ENCODE measurements at regions not wholly inside any gene's neighbourhood (a gene's known extent, or its start where the extent isn't known, plus 50 kb on each side); places are given as distances from the start of the nearest gene placed in this dataset.

- H3K9me3 ChIP-seq (ENCODE audit: control insufficient read depth, insufficient read depth, low read length), result no peaks in the 10 kb centered on the region
- no peaks in the 10 kb centered on the region for H3K36me3 ChIP-seq (ENCODE audit: insufficient read depth, low read length)
- 0 out of 2 replicates have a peak, but pooled peaks cover 3% of the 10 kb centered on the region for H3K4me1 ChIP-seq (ENCODE audit: insufficient read depth, low read length)
- H3K9ac ChIP-seq (ENCODE audit: low read depth, low read length), result no peak overlapping the region
Observed at GRCh38 chr2:18663861-18664260, 74.5 kb upstream of the NT5C1B start.

GRCh38 chr2:18662689-18663088, 73.3 kb upstream of the NT5C1B start:
- no peak overlapping the region for H3K9ac ChIP-seq (ENCODE audit: low read depth, low read length)
- H3K36me3 ChIP-seq (ENCODE audit: insufficient read depth, low read length), result no peaks in the 10 kb centered on the region
- H3K4me1 ChIP-seq (ENCODE audit: insufficient read depth, low read length), result 0 out of 2 replicates have a peak, but pooled peaks cover 3% of the 10 kb centered on the region
- no peaks in the 10 kb centered on the region for H3K9me3 ChIP-seq (ENCODE audit: control insufficient read depth, insufficient read depth, low read length)

- Histone ChIP-seq H3K36me3 (ENCODE audit: insufficient read depth, low read length) (no peaks in the 10 kb centered on the region), H3K9me3 (ENCODE audit: control insufficient read depth, insufficient read depth, low read length) (no peaks in the 10 kb centered on the region), H3K9ac (ENCODE audit: low read depth, low read length) (no peak overlapping the region), H3K4me1 (ENCODE audit: insufficient read depth, low read length) (0 out of 2 replicates have a peak, but pooled peaks cover 3% of the 10 kb centered on the region)
Observed at GRCh38 chr2:18659915-18660314, 70.5 kb upstream of the NT5C1B start.

GRCh38 chr2:18656048-18656447, 66.7 kb upstream of the NT5C1B start:
- no peaks in the 10 kb centered on the region for H3K36me3 ChIP-seq (ENCODE audit: insufficient read depth, low read length)
- H3K9me3 ChIP-seq (ENCODE audit: control insufficient read depth, insufficient read depth, low read length), result no peaks in the 10 kb centered on the region
- H3K9ac ChIP-seq (ENCODE audit: low read depth, low read length), result no peak overlapping the region
- H3K4me1 ChIP-seq (ENCODE audit: insufficient read depth, low read length), result no peaks in the 10 kb centered on the region

GRCh38 chr2:18651842-18652774, 62.7 kb upstream of the NT5C1B start:
- H3K4me1 ChIP-seq (ENCODE audit: insufficient read depth, low read length), result no peaks in the 10 kb centered on the region
- H3K9me3 ChIP-seq (ENCODE audit: control insufficient read depth, insufficient read depth, low read length), result no peaks in the 10 kb centered on the region
- H3K9ac ChIP-seq (ENCODE audit: low read depth, low read length), result no peak overlapping the region
- H3K36me3 ChIP-seq (ENCODE audit: insufficient read depth, low read length), result no peaks in the 10 kb centered on the region

- no peak overlapping the region for H3K9ac ChIP-seq (ENCODE audit: low read depth, low read length)
- H3K9me3 ChIP-seq (ENCODE audit: control insufficient read depth, insufficient read depth, low read length), result no peaks in the 10 kb centered on the region
- H3K4me1 ChIP-seq (ENCODE audit: insufficient read depth, low read length), result no peaks in the 10 kb centered on the region
- H3K36me3 ChIP-seq (ENCODE audit: insufficient read depth, low read length), result no peaks in the 10 kb centered on the region
Observed at GRCh38 chr2:18650221-18650620, 60.9 kb upstream of the NT5C1B start.

GRCh38 chr2:18649502-18650135, 60.2 kb upstream of the NT5C1B start:
- H3K9me3 ChIP-seq (ENCODE audit: control insufficient read depth, insufficient read depth, low read length), result no peaks in the 10 kb centered on the region
- H3K36me3 ChIP-seq (ENCODE audit: insufficient read depth, low read length), result no peaks in the 10 kb centered on the region
- H3K4me1 ChIP-seq (ENCODE audit: insufficient read depth, low read length), result no peaks in the 10 kb centered on the region

GRCh38 chr2:18648161-18648560, 58.8 kb upstream of the NT5C1B start:
- Histone ChIP-seq H3K4me1 (ENCODE audit: insufficient read depth, low read length) (peaks cover 8% of the 10 kb centered on the region; the same call in 1 of the 2 replicates), H3K36me3 (ENCODE audit: insufficient read depth, low read length) (no peaks in the 10 kb centered on the region), H3K9me3 (ENCODE audit: control insufficient read depth, insufficient read depth, low read length) (no peaks in the 10 kb centered on the region), H3K9ac (ENCODE audit: low read depth, low read length) (no peak overlapping the region)

More at GRCh38 chr2:18649502-18650135, 60.2 kb upstream of the NT5C1B start:
- H3K9ac ChIP-seq (ENCODE audit: low read depth, low read length), result no peak overlapping the region

- no peaks in the 10 kb centered on the region for H3K36me3 ChIP-seq (ENCODE audit: insufficient read depth, low read length)
- H3K4me1 ChIP-seq (ENCODE audit: insufficient read depth, low read length), result peaks cover 9% of the 10 kb centered on the region; the same call in 1 of the 2 replicates
- no peak overlapping the region for H3K9ac ChIP-seq (ENCODE audit: low read depth, low read length)
- no peaks in the 10 kb centered on the region for H3K9me3 ChIP-seq (ENCODE audit: control insufficient read depth, insufficient read depth, low read length)
Observed at GRCh38 chr2:18647731-18648130, 58.4 kb upstream of the NT5C1B start.

- peaks cover 9% of the 10 kb centered on the region; the same call in 1 of the 2 replicates for H3K4me1 ChIP-seq (ENCODE audit: insufficient read depth, low read length)
- H3K9me3 ChIP-seq (ENCODE audit: control insufficient read depth, insufficient read depth, low read length), result no peaks in the 10 kb centered on the region
- no peak overlapping the region for H3K9ac ChIP-seq (ENCODE audit: low read depth, low read length)
- no peaks in the 10 kb centered on the region for H3K36me3 ChIP-seq (ENCODE audit: insufficient read depth, low read length)
Observed at GRCh38 chr2:18645315-18645714, 55.9 kb upstream of the NT5C1B start.

GRCh38 chr2:18644115-18644462, 54.7 kb upstream of the NT5C1B start:
- Histone ChIP-seq H3K9me3 (ENCODE audit: control insufficient read depth, insufficient read depth, low read length) (no peaks in the 10 kb centered on the region), H3K9ac (ENCODE audit: low read depth, low read length) (no peak overlapping the region), H3K36me3 (ENCODE audit: insufficient read depth, low read length) (no peaks in the 10 kb centered on the region)

GRCh38 chr2:18643326-18644114, 54.2 kb upstream of the NT5C1B start:
- Histone ChIP-seq H3K9me3 (ENCODE audit: control insufficient read depth, insufficient read depth, low read length) (no peaks in the 10 kb centered on the region), H3K36me3 (ENCODE audit: insufficient read depth, low read length) (no peaks in the 10 kb centered on the region), H3K9ac (ENCODE audit: low read depth, low read length) (no peak overlapping the region), H3K4me1 (ENCODE audit: insufficient read depth, low read length) (peaks cover 9% of the 10 kb centered on the region; the same call in 1 of the 2 replicates)

More at GRCh38 chr2:18644115-18644462, 54.7 kb upstream of the NT5C1B start:
- H3K4me1 ChIP-seq (ENCODE audit: insufficient read depth, low read length), result peaks cover 9% of the 10 kb centered on the region; the same call in 1 of the 2 replicates

- Histone ChIP-seq H3K4me1 (ENCODE audit: insufficient read depth, low read length) (peaks cover 9% of the 10 kb centered on the region; the same call in 1 of the 2 replicates), H3K9ac (ENCODE audit: low read depth, low read length) (no peak overlapping the region), H3K9me3 (ENCODE audit: control insufficient read depth, insufficient read depth, low read length) (no peaks in the 10 kb centered on the region), H3K36me3 (ENCODE audit: insufficient read depth, low read length) (no peaks in the 10 kb centered on the region)
Observed at GRCh38 chr2:18641823-18642222, 52.5 kb upstream of the NT5C1B start.

All from ES-I3 (cell line).